GM12892 (cell line): ENCODE measurements at regions not wholly inside any gene's neighbourhood (a gene's known extent, or its start where the extent isn't known, plus 50 kb on each side); places are given as distances from the start of the nearest gene placed in this dataset.

Experiments
- POLR2A ChIP-seq: IDR thresholded peaks from 2 replicates; pipeline ENCODE4 v1.6.1; 2011; ENCODE audit warnings: low read depth, low read length, control low read depth
- POLR2AphosphoS5 ChIP-seq: IDR thresholded peaks from 2 replicates; pipeline ENCODE4 v1.6.1; 2011; ENCODE audit warnings: low read depth, low read length, control low read depth

- TF ChIP-seq POLR2A (no peak), POLR2AphosphoS5 (no peak)
Observed at GRCh38 chr17:79330229-79330628, 255.6 kb downstream of the ENGASE start.
